ENCODE measurements at regions not wholly inside any gene's neighbourhood (a gene's known extent, or its start where the extent isn't known, plus 50 kb on each side); places are given as distances from the start of the nearest gene placed in this dataset.

GRCh38 chrX:7409866-7410265 is 261.9 kb upstream of the PUDP start:
- TF ChIP-seq POLR2A (IDR thresholded peaks at IDR 0.05; ENCODE audit: low read depth, low read length) (no peak), POLR2AphosphoS5 (IDR thresholded peaks at IDR 0.05; ENCODE audit: low read depth, low read length) (no peak), TAF1 (IDR thresholded peaks at IDR 0.05; ENCODE audit: borderline replicate concordance, low read depth, low read length) (no peak)

All from GM12892 (cell line).